Activated T-helper 1 cell treated with anti-CD3 and anti-CD28 coated beads, Interleukin-12 subunit alpha, Interleukin-12 subunit beta, Interleukin-2, Interleukin-4 antibody, amounts not matched to agents 30 ng/mL and 10 ng/mL and 1 ng/mL, durations not matched to agents 14 hours and 24 hours and 36 hours (primary cell): ENCODE measurements at regions not wholly inside any gene's neighbourhood (a gene's known extent, or its start where the extent isn't known, plus 50 kb on each side); places are given as distances from the start of the nearest gene placed in this dataset.

Experiments
- DNase-seq: peaks from one replicate; pipeline ENCODE4 v3.0.0; 2021; ENCODE audit warnings: low spot score
- H3K27ac Mint-ChIP-seq: one replicate; pipeline ENCODE4 v1.8.0; 2021; ENCODE audit warnings: mild to moderate bottlenecking, mixed read lengths
- H3K27me3 Mint-ChIP-seq: one replicate; pipeline ENCODE4 v1.8.0; 2022; ENCODE audit warnings: mild to moderate bottlenecking, moderate library complexity, mixed read lengths; ENCODE audit not compliant: insufficient read depth
- H3K36me3 Mint-ChIP-seq: one replicate; pipeline ENCODE4 v1.8.0; 2021; ENCODE audit warnings: low read depth, mixed read lengths
- H3K4me1 Mint-ChIP-seq: one replicate; pipeline ENCODE4 v1.8.0; 2021; ENCODE audit warnings: low read depth, mixed read lengths
- H3K4me3 Mint-ChIP-seq: one replicate; pipeline ENCODE4 v1.8.0; 2021; ENCODE audit warnings: mild to moderate bottlenecking, moderate library complexity, mixed read lengths
- H3K9me3 Mint-ChIP-seq: one replicate; pipeline ENCODE4 v1.8.0; 2021; ENCODE audit warnings: mixed read lengths
- intact Hi-C: fragments of 100-400 bp; cut with micrococcal nuclease; formaldehyde crosslinking; loops from one replicate; pipeline ENCODE4 v1.15.1; 2024

DNA sequence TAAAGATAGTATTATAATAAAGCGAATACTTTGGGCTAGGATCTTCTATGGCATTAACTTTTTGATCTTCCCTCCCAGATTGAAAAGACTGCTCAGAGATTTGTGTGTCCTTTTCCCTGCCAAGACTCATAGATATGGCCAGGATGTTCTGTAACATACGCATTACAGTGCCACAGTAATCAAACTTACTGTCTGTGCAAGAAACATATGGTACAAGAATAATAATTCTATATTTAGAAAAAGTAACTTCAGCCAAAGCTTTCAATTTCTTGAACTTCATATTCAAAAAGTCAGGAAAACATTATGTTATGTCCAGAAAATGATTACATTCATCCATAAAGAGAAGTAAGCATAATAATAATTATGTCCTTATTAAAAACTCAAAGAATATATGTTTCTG lies 100.9 kb upstream of the GUCY1A1 start:
- Mint-ChIP-seq H3K9me3 (no peaks in the 10 kb centered on the region), H3K4me3 (no peak overlapping the region), H3K27me3 (no peaks in the 10 kb centered on the region), H3K36me3 (no peaks in the 10 kb centered on the region), H3K4me1 (no peaks in the 10 kb centered on the region), H3K27ac (no peak overlapping the region)
- intact Hi-C loops = no loop called here
- DNase-seq = no peak

DNA sequence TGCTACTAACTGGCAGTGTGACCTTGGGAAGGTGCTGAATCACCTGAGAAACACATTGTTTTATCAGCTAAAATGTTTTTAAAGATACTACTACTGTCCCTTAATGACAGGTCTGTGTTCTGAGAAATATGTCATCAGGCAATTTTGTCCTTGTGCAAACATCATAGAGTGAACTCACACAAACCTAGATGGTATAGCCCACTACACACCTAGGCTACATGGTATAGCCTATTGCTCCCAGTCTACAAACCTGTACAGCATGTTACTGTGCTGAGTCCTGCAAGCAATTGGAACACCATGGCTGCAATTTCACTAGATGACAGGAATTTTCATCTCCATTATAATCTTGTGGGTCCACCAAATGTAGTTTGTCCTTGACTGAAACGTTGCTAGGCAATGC lies 101.3 kb upstream of the GUCY1A1 start:
- no peaks in the 10 kb centered on the region for H3K9me3 Mint-ChIP-seq
- H3K27me3 Mint-ChIP-seq = no peaks in the 10 kb centered on the region
- no peaks in the 10 kb centered on the region for H3K36me3 Mint-ChIP-seq
- intact Hi-C loops = no loop called here
- no peak overlapping the region for H3K27ac Mint-ChIP-seq
- no peaks in the 10 kb centered on the region for H3K4me1 Mint-ChIP-seq
- DNase-seq = no peak
- H3K4me3 Mint-ChIP-seq = no peak overlapping the region

DNA sequence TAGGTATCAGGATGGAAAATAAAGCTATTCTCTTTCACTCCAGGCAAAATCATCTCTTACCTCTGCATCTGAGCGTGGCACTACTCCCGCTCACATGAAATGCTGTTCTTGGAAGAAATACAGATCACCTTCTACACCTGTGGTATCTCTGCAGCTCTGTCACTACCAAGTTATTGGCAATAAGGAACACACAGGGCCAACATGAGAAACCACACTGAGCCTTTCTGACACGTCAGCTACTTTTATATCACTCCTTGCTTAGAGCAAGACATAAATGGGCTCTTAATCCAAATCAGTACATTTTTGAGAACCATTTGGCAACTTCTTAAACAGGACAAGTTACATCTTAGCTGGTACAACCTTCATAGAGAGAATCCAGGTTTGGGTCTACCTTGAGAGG lies 101.8 kb upstream of the GUCY1A1 start:
- no peak for DNase-seq
- intact Hi-C loops = no loop called here
- no peaks in the 10 kb centered on the region for H3K36me3 Mint-ChIP-seq
- no peak overlapping the region for H3K27ac Mint-ChIP-seq
- no peak overlapping the region for H3K4me3 Mint-ChIP-seq
- no peaks in the 10 kb centered on the region for H3K4me1 Mint-ChIP-seq
- no peaks in the 10 kb centered on the region for H3K27me3 Mint-ChIP-seq
- no peaks in the 10 kb centered on the region for H3K9me3 Mint-ChIP-seq

DNA sequence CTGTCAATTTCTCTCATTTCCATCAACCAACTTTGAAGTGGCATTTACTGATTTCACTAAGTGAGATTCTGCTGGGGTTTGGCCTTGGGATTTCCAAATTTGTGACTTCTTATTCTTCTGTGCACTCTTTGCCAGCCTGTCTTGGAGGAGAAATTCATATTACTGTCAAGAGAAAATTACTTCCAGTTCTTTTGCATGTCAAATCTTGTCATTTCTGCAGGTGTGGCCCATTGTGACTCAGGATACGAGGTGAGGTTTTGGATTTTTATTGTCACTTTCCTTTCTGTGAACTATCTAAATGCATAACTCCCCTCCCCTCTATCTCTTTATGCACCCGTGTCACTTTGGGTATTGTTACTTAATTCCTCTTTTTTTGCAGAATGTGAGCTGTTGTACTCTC lies 102.6 kb upstream of the GUCY1A1 start:
- no peaks in the 10 kb centered on the region for H3K27me3 Mint-ChIP-seq
- intact Hi-C loops = no loop called here
- no peaks in the 10 kb centered on the region for H3K9me3 Mint-ChIP-seq
- no peak for DNase-seq
- no peaks in the 10 kb centered on the region for H3K4me1 Mint-ChIP-seq
- H3K4me3 Mint-ChIP-seq = no peak overlapping the region
- H3K27ac Mint-ChIP-seq = no peak overlapping the region
- H3K36me3 Mint-ChIP-seq = no peaks in the 10 kb centered on the region

DNA sequence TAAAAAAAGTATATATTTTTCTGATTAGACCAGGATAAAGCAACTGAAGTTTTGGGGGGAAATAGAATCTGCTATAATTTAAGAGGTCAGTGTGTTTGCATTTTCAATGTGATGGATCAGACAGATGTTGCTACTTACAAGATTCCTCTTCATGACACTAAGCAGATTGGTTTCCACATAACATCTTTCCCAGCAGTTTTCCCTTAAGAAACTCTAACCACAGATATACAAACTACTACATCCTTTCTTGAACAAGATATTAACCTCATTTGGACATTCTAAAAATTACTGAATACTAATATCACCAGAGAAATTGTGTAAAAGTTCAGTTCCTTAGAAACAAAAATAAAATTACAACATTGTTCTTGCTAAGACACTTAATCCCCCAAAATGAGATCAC lies 106.7 kb upstream of the GUCY1A1 start:
- no peaks in the 10 kb centered on the region for H3K27me3 Mint-ChIP-seq
- no peak for DNase-seq
- no peaks in the 10 kb centered on the region for H3K9me3 Mint-ChIP-seq
- intact Hi-C loops = no loop called here
- no peak overlapping the region for H3K4me3 Mint-ChIP-seq
- no peaks in the 10 kb centered on the region for H3K36me3 Mint-ChIP-seq
- no peaks in the 10 kb centered on the region for H3K4me1 Mint-ChIP-seq
- no peak overlapping the region for H3K27ac Mint-ChIP-seq

DNA sequence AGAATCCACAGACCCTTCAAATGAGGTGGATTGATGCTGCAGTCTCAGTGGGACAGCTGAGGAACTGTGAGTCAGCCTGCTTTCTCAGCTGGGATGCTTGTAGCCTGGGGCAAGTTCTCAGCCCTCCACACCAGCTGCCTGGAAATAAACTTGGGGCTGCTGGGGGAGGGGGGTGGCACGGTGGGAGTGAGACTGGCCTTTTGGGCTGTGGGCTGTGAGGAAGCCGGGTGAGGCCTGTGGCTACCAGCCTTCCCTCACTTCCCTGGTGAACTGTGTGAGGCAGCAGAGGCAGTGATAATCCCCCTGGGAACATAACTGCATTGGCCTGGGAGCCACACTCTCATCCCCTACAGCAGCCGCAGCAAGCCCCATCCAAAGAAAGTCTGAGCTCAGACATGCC lies 114.5 kb upstream of the GUCY1A1 start:
- no peaks in the 10 kb centered on the region for H3K9me3 Mint-ChIP-seq
- H3K4me1 Mint-ChIP-seq = no peaks in the 10 kb centered on the region
- DNase-seq = no peak
- H3K27me3 Mint-ChIP-seq = peaks cover 3% of the 10 kb centered on the region
- no peak overlapping the region for H3K27ac Mint-ChIP-seq
- H3K4me3 Mint-ChIP-seq = no peak overlapping the region
- H3K36me3 Mint-ChIP-seq = no peaks in the 10 kb centered on the region
- intact Hi-C loops = no loop called here

DNA sequence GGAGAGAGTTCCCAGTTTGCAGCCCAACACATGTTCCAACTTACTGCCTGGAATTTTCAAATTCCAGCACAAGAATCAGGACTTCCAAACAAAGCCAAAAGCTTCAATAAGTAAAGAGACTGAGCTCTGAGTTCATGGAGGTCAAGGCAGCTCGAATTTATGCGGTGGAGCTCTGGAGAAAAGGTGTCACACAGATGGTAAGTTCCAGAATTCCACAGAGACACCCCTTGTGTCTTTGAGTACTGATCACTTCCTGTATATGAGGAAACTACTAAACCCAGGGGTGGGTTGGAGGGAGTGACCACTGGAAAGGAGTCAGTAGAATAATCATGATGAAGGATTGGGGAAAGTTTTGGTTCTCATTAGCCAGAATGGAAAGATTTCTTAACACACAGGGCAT lies 118.5 kb upstream of the GUCY1A1 start:
- intact Hi-C loops = no loop called here
- Mint-ChIP-seq H3K4me3 (no peak overlapping the region), H3K27me3 (peaks cover 3% of the 10 kb centered on the region), H3K36me3 (no peaks in the 10 kb centered on the region), H3K27ac (no peak overlapping the region), H3K9me3 (no peaks in the 10 kb centered on the region), H3K4me1 (no peaks in the 10 kb centered on the region)
- no peak for DNase-seq

DNA sequence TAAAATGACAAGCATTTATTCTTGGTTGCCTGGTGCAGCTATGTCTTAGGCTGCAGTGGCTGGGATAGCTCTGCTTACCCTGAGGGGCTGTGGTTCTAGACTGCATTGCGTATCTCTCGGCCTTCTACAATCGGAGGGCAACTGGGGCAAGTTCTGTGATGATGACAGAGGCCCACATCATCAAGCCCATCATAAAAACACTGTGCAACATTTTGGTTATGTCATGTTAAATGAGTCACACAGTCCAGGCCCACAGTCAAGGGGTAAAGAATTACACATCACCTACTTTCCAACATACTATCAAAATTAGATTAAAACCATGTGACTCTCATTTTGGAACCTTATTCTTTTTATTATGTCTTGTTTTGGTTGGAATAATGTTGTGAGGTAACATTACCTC lies 120.2 kb upstream of the GUCY1A1 start:
- no peaks in the 10 kb centered on the region for H3K27me3 Mint-ChIP-seq
- H3K9me3 Mint-ChIP-seq = no peaks in the 10 kb centered on the region
- H3K4me1 Mint-ChIP-seq = no peaks in the 10 kb centered on the region
- intact Hi-C loops = no loop called here
- no peak overlapping the region for H3K4me3 Mint-ChIP-seq
- no peak for DNase-seq
- no peak overlapping the region for H3K27ac Mint-ChIP-seq
- no peaks in the 10 kb centered on the region for H3K36me3 Mint-ChIP-seq

DNA sequence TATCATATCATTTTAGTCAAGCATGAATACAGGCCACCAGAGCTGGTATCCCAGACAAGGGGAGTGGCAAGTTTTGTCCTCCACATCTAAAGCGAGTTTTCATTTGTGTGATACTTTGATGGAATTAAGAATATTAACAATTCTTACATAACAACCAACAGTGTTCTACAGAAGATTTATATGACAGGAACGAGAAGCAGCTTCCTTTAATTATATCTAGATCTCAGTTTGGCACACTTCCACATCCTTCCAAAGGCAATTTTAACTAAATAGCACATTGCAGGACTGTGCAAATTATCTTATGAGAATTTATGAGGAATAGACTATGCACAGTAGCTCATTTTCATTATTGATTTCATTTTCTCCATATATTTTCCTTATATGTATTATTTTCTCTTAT lies 121.2 kb upstream of the GUCY1A1 start:
- Mint-ChIP-seq H3K4me1 (no peaks in the 10 kb centered on the region), H3K4me3 (no peak overlapping the region), H3K27ac (no peak overlapping the region), H3K9me3 (no peaks in the 10 kb centered on the region), H3K36me3 (no peaks in the 10 kb centered on the region), H3K27me3 (no peaks in the 10 kb centered on the region)
- intact Hi-C loops = no loop called here
- DNase-seq = no peak

DNA sequence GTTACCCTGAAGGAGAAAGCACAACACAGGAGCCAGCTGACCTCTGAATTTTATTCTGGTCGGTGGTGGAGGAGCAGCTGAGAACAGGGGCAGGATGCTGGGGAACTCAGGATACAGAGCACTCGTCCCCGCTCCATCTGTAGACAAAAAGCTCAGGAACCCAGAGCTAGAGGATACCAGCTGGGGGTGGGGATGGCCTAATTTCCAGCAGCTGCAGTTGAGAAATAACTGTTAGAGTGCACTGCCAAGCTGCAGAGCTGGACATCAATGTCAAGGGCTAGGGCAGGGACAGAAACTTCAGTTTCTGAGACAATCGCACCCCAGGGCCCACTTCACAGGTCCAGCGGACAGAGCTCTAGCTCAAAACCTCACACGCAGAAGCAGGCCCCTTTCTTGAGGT lies 122.1 kb upstream of the GUCY1A1 start:
- DNase-seq = no peak
- no peak overlapping the region for H3K27ac Mint-ChIP-seq
- H3K4me3 Mint-ChIP-seq = no peak overlapping the region
- H3K9me3 Mint-ChIP-seq = no peaks in the 10 kb centered on the region
- H3K36me3 Mint-ChIP-seq = no peaks in the 10 kb centered on the region
- no peaks in the 10 kb centered on the region for H3K27me3 Mint-ChIP-seq
- intact Hi-C loops = no loop called here
- no peaks in the 10 kb centered on the region for H3K4me1 Mint-ChIP-seq

DNA sequence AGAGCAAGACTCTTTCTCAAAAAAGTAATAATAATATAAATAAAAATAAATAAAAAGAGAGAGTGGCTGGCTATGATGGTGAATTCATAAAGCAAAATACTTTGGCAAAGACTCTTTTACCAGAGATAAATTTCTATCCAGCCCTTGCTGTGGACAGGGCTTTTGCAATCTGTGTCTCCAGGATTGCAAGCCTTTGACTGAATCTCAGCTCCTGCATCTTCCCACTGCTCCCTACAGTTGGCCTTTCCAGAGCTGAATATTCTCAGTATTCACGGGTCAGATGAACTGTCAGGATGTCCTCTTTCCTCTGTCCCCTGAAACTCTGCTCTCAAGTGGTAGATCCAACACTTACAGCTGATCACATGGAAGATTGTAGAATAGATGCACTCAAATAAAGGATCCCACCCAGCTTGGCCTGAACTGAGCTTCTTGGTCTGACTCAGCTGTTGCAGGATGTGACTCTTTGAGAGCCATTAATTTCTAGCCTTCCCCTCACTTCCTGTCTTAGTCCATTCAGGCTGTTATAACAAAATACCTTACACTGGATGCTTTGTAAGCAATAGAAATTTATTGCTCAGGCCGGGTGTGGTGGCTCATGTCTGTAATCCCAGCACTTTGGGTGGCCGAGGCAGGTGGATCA lies 123.4 kb upstream of the GUCY1A1 start:
- no peaks in the 10 kb centered on the region for H3K4me1 Mint-ChIP-seq
- no peak overlapping the region for H3K27ac Mint-ChIP-seq
- H3K9me3 Mint-ChIP-seq = no peaks in the 10 kb centered on the region
- no peak overlapping the region for H3K4me3 Mint-ChIP-seq
- H3K27me3 Mint-ChIP-seq = no peaks in the 10 kb centered on the region
- intact Hi-C loops = no loop called here
- H3K36me3 Mint-ChIP-seq = no peaks in the 10 kb centered on the region
- no peak for DNase-seq

DNA sequence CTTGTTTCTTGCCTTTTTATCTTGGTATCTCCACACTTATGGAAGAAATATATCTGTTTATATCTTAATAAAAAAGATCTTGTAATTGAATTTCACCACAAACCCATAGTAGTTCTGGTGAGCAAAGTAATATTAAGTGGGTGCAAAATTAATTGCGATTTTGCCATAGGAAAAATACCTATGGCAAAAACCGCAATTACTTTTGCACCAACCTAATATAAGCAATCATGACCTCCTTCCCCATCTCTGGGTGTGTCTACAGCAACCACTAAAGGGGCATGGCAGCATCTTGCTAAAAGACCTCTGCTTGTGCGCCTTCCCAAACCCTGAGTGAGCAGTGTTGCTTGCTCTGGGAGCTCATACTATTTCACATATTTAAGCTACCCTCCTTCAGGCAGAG lies 124.2 kb upstream of the GUCY1A1 start:
- Mint-ChIP-seq H3K4me1 (no peaks in the 10 kb centered on the region), H3K27ac (no peak overlapping the region), H3K4me3 (no peak overlapping the region), H3K9me3 (no peaks in the 10 kb centered on the region), H3K36me3 (no peaks in the 10 kb centered on the region), H3K27me3 (no peaks in the 10 kb centered on the region)
- intact Hi-C loops = no loop called here
- DNase-seq = no peak

DNA sequence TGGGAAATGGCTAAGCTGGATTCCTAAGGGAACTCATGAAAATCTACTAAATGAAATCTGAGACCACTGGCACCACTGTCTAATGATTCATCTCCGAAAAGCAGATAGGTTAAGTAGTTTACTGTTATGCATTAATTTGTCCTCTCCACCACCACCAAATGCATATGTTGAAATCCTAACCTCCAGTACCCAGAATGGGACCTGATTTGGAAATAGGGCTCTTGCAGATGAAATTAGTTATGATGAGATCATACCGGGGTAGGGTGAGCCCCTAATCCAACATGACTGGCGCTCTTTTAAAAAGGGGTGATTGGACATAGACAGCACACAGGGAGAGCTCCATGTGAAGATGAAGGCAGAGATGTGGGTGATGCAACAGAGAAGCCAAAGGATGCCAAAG lies 124.9 kb upstream of the GUCY1A1 start:
- no peaks in the 10 kb centered on the region for H3K36me3 Mint-ChIP-seq
- H3K9me3 Mint-ChIP-seq = no peaks in the 10 kb centered on the region
- no peak overlapping the region for H3K4me3 Mint-ChIP-seq
- DNase-seq = no peak
- H3K27ac Mint-ChIP-seq = no peak overlapping the region
- intact Hi-C loops = no loop called here
- no peaks in the 10 kb centered on the region for H3K4me1 Mint-ChIP-seq
- no peaks in the 10 kb centered on the region for H3K27me3 Mint-ChIP-seq

DNA sequence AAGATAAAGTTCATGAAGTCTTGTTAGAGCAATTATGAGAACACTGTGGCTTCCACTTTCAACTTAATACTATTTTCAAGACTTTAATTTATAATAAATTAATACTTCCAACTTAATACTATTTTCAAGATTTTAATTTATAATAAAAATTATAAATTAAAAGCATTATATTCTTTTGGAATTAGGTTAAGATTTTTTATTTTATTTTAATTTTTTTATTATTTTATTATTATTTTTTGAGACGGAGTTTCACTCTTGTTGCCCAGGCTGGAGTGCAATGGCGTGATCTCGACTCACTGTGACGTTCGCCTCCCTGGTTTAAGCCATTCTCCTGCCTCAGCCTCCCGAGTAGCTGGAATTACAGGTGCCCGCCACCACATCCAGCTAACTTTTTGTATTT lies 126.0 kb upstream of the GUCY1A1 start:
- intact Hi-C loops = no loop called here
- Mint-ChIP-seq H3K27me3 (no peaks in the 10 kb centered on the region), H3K27ac (no peak overlapping the region), H3K9me3 (no peaks in the 10 kb centered on the region), H3K36me3 (no peaks in the 10 kb centered on the region), H3K4me3 (no peak overlapping the region), H3K4me1 (no peaks in the 10 kb centered on the region)
- DNase-seq = no peak
